GM12878 (cell line): ENCODE measurements at regions not wholly inside any gene's neighbourhood (a gene's known extent, or its start where the extent isn't known, plus 50 kb on each side); places are given as distances from the start of the nearest gene placed in this dataset.

Experiments
- ATAC-seq: fragments of 200-7000 bp; cut with Tn5 transposase; 3 replicates; pipeline ENCODE4 v1.9.1; 2020; ENCODE audit warnings: mild to moderate bottlenecking, moderate library complexity
- BruUV-seq: library from RNA; stranded (reverse); fragments of 400-500 nt; replicated peaks from 2 replicates; lab custom pipeline; 2021; lab: Mats Ljungman, UMichigan
- CTCF ChIA-PET: fragments of 300-600 bp; sonication (Branson Sonifier 250); formaldehyde crosslinking; extraction: SDS; loops from one replicate; lab custom pipeline; 2021; ENCODE audit warnings: inconsistent platforms; lab: Yijun Ruan, JAX
- POLR2A ChIA-PET: fragments of 350-600 bp; formaldehyde crosslinking; extraction: SDS; loops from one replicate; lab custom pipeline; 2021; ENCODE audit warnings: inconsistent platforms; lab: Charles Lee
- RAD21 ChIA-PET: fragments of 300-600 bp; sonication (Branson Sonifier 250); formaldehyde crosslinking; loops from one replicate; lab custom pipeline; 2023; ENCODE audit warnings: antibody characterized with exemption; ENCODE audit not compliant: unreplicated experiment; lab: Charles Lee
- SMC1A ChIA-PET: fragments of 300-600 bp; sonication (Branson Sonifier 250); formaldehyde crosslinking; loops from one replicate; lab custom pipeline; 2023; ENCODE audit not compliant: unreplicated experiment, uncharacterized antibody; lab: Charles Lee
- DNase-seq: peaks from one replicate; pipeline ENCODE4 v3.0.0-alpha.2; 2011; ENCODE audit warnings: low read depth, low spot score
- FAIRE-seq: peaks from 3 replicates; lab custom pipeline; 2011; peaks lifted over from hg19 to GRCh38; lab: Jason Lieb, UNC
- H2AFZ ChIP-seq: 2 replicates; pipeline ENCODE4 v1.6.0; 2011; ENCODE audit warnings: low read depth, low read length, control low read depth; ENCODE audit not compliant: control insufficient read depth
- H3K27ac ChIP-seq: 2 replicates; pipeline ENCODE4 v1.5.1; 2011; ENCODE audit warnings: control low read depth; ENCODE audit not compliant: control insufficient read depth, insufficient read depth
- H3K27me3 ChIP-seq, 2 experiments: replicated peaks in 1 of 2; 2 replicates each; pipeline versions ENCODE4 v1.6.0 to v1.6.1; 2011; ENCODE audit warnings: low read length in 1 of 2; ENCODE audit not compliant: control insufficient read depth in 2 of 2, insufficient read depth in 2 of 2
- H3K36me3 ChIP-seq, 2 experiments: 2 replicates each; pipeline ENCODE4 v1.5.1; 2011; ENCODE audit warnings: low read length in 1 of 2; ENCODE audit not compliant: control insufficient read depth in 2 of 2, insufficient read depth in 2 of 2
- H3K4me1 ChIP-seq: 2 replicates; pipeline ENCODE4 v1.6.1; 2011; ENCODE audit warnings: mild to moderate bottlenecking, low read length, moderate library complexity, mixed read lengths; ENCODE audit not compliant: control insufficient read depth, insufficient read depth
- H3K4me2 ChIP-seq: 2 replicates; pipeline ENCODE4 v1.6.0; 2011; ENCODE audit warnings: control low read depth; ENCODE audit not compliant: control insufficient read depth, insufficient read depth
- H3K4me3 ChIP-seq: fragments of 200-600 bp; sonication (generic); 2 replicates; pipeline ENCODE4 v1.5.1; 2016
- H3K79me2 ChIP-seq: 2 replicates; pipeline ENCODE4 v1.6.0; 2011; ENCODE audit warnings: low read length; ENCODE audit not compliant: control insufficient read depth, insufficient read depth
- H3K9ac ChIP-seq: 2 replicates; pipeline ENCODE4 v1.8.0; 2011; ENCODE audit warnings: low read length, control low read depth, mixed read lengths; ENCODE audit not compliant: control insufficient read depth, insufficient read depth
- H3K9me3 ChIP-seq: replicated peaks from 3 replicates; pipeline ENCODE4 v1.5.1; 2011; ENCODE audit warnings: mild to moderate bottlenecking, low read length; ENCODE audit not compliant: control insufficient read depth, insufficient read depth
- H4K20me1 ChIP-seq: 2 replicates; pipeline ENCODE4 v1.6.0; 2011; ENCODE audit not compliant: control insufficient read depth, insufficient read depth
- BHLHE40 ChIP-seq, 2 experiments: fragments of 450-650 bp in 1 of 2; IDR thresholded peaks; 2 replicates each; pipeline ENCODE4 v1.6.1; 2011 to 2017; ENCODE audit warnings: low read depth in 2 of 2, borderline replicate concordance in 1 of 2, improper control_type of control experiment in 1 of 2, low read length in 1 of 2, mild to moderate bottlenecking in 1 of 2
- EZH2 ChIP-seq: IDR thresholded peaks from 2 replicates; pipeline ENCODE4 v1.6.1; 2012; ENCODE audit warnings: low read depth, mild to moderate bottlenecking, control low read depth, inconsistent platforms, low read length, borderline replicate concordance; ENCODE audit not compliant: control insufficient read depth
- KLF5 ChIP-seq: fragments of 450-650 bp; IDR thresholded peaks from 2 replicates; pipeline ENCODE4 v1.6.1; 2014; ENCODE audit warnings: mild to moderate bottlenecking; ENCODE audit not compliant: partially characterized antibody
- PAX5 ChIP-seq: IDR thresholded peaks from 2 replicates; pipeline ENCODE4 v1.6.1; 2011; ENCODE audit warnings: low read depth, low read length, borderline replicate concordance
- RCOR1 ChIP-seq: conservative IDR thresholded peaks from 2 replicates; pipeline ENCODE4 v1.6.1; 2012; ENCODE audit warnings: low read depth, low read length, improper control_type of control experiment
- ZNF24 ChIP-seq: fragments of 450-650 bp; IDR thresholded peaks from 2 replicates; pipeline ENCODE4 v1.6.1; 2017; ENCODE audit warnings: antibody characterized with exemption, mild to moderate bottlenecking
- WGBS: methylation state at CpG from one replicate; pipeline ENCODE4 v1.1.6; 2016; ENCODE audit warnings: low lambda C conversion rate; ENCODE audit not compliant: insufficient replicate concordance, insufficient coverage; ENCODE audit errors: missing lambda C conversion rate; 5-methylcytosine and 5-hydroxymethylcytosine counted together
- in situ Hi-C: fragments of 300-500 bp; cut with MboI; formaldehyde crosslinking; loops from 9 replicates; pipeline ENCODE4 v1.14.3; 2018; ENCODE audit warnings: mixed read lengths
- intact Hi-C: fragments of 100-400 bp; cut with micrococcal nuclease; formaldehyde crosslinking; loops from one replicate; pipeline ENCODE4 v1.14.2; 2022; ENCODE audit not compliant: unreplicated experiment
- TF ChIP-seq, protein P1 (sequence below): IDR thresholded peaks from 2 replicates; pipeline ENCODE4 v1.6.1; 2012; ENCODE audit warnings: improper control_type of control experiment, low read depth, low read length; ENCODE audit not compliant: insufficient replicate concordance
- TF ChIP-seq, protein P2 (sequence below), 3 experiments: IDR thresholded peaks in 2 of 3; conservative IDR thresholded peaks in 1 of 3; 2 replicates each; pipeline ENCODE4 v1.5.1; 2011; ENCODE audit warnings: low read depth in 3 of 3, low read length in 3 of 3, mild to moderate bottlenecking in 3 of 3, control low read depth in 2 of 3, moderate library complexity in 2 of 3, inconsistent platforms in 1 of 3, mixed read lengths in 1 of 3; ENCODE audit not compliant: control insufficient read depth in 2 of 3, insufficient read depth in 1 of 3; ENCODE audit errors: extremely low read depth in 1 of 3
- TF ChIP-seq, protein P3 (sequence below): fragments of 450-650 bp; IDR thresholded peaks from 2 replicates; pipeline ENCODE4 v1.6.1; 2018; ENCODE audit warnings: borderline replicate concordance, mild to moderate bottlenecking; ENCODE audit not compliant: partially characterized antibody
- TF ChIP-seq, protein P4 (sequence below): IDR thresholded peaks from 2 replicates; pipeline ENCODE4 v1.6.1; 2012; ENCODE audit warnings: low read depth, low read length, improper control_type of control experiment

DNA sequence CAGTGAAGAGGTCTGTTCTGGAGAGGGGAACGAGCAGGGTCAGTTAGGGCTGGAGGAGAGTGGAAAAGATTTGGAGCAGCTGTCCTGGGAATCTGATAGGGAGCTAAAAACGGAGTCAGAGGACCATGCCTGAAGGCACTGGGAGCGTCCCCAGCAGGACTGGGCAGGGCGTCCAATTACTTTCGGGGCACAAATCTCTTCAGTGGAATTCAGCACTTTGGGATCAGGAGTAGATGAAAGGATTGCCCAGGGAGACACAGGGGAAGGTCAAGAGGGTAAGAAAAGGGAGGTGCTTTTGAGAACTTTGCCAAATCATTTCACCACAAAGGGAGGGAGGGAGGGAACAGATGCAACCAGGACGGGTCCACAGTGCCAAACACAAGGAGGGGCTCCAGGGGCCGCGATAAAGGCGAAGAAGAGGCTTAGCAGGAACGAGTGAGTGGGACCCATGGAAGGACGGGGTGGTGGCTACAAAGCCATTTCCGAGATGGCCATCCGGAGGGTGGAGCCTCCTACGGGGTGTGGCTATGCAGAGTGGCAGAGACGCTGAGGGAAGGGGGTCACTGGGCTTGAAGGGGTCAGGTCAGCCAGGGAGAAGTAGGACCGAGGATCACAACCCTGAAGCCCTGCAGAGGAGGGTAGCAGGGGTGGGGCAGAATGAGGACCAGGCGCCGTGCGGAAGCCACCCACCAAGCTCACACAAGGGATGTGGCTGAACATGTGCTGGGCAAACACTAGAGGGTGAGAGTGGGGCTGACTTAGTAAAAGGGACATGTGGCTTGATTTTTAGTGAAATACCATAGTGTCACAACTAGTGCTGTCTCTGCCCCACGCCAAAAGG, 180.0 kb upstream of the RREB1 start:
- no peak overlapping the region for H3K27ac ChIP-seq
- H3K36me3 ChIP-seq: no peaks in the 10 kb centered on the region
- H3K4me3 ChIP-seq: no peak overlapping the region
- RAD21 ChIA-PET: interaction anchor here (1.3 kb wide), 1 partner anchor 311 kb away, joined by 3 read pairs; no protein-coding TSS in a partner anchor
- no peaks in the 10 kb centered on the region for H3K27me3 ChIP-seq
- no peaks in the 10 kb centered on the region for H4K20me1 ChIP-seq
- SMC1A ChIA-PET: interaction anchor here (0.6 to 1.0 kb wide), 2 partner anchors 139 to 527 kb away, joined by 3 read pairs; no protein-coding TSS in a partner anchor
- CTCF ChIA-PET: interaction anchor here (1.5 kb wide), 1 partner anchor 22 kb away, joined by 3 read pairs; no protein-coding TSS in a partner anchor
- FAIRE-seq (no peak), ATAC-seq (peak; percentile 35; the same call in 2 of the 3 replicates), DNase-seq (no peak)
- H3K9me3 ChIP-seq: no peaks in the 10 kb centered on the region
- H3K4me1 ChIP-seq: peaks cover 9% of the 10 kb centered on the region
- in situ Hi-C loops (no loop called here), intact Hi-C loops (no loop called here)
- H3K9ac ChIP-seq: no peak overlapping the region
- H2AFZ ChIP-seq: no peak overlapping the region
- no peak overlapping the region for H3K4me2 ChIP-seq
- BruUV-seq: no TSS peak
- no peaks in the 10 kb centered on the region for H3K79me2 ChIP-seq
- POLR2A ChIA-PET: no interaction called here
- WGBS: 56% methylated on average over 20 of the region's 20 CpGs
- TF ChIP-seq ZNF24 (no peak), EZH2 (no peak), RCOR1 (no peak), PAX5 (no peak), KLF5 (no peak), BHLHE40 (IDR thresholded peaks at IDR 0.05; ENCODE audit: borderline replicate concordance in 1 of 2, low read depth in 2 of 2, low read length in 1 of 2) (no peak)
- TF ChIP-seq, protein P1, sequence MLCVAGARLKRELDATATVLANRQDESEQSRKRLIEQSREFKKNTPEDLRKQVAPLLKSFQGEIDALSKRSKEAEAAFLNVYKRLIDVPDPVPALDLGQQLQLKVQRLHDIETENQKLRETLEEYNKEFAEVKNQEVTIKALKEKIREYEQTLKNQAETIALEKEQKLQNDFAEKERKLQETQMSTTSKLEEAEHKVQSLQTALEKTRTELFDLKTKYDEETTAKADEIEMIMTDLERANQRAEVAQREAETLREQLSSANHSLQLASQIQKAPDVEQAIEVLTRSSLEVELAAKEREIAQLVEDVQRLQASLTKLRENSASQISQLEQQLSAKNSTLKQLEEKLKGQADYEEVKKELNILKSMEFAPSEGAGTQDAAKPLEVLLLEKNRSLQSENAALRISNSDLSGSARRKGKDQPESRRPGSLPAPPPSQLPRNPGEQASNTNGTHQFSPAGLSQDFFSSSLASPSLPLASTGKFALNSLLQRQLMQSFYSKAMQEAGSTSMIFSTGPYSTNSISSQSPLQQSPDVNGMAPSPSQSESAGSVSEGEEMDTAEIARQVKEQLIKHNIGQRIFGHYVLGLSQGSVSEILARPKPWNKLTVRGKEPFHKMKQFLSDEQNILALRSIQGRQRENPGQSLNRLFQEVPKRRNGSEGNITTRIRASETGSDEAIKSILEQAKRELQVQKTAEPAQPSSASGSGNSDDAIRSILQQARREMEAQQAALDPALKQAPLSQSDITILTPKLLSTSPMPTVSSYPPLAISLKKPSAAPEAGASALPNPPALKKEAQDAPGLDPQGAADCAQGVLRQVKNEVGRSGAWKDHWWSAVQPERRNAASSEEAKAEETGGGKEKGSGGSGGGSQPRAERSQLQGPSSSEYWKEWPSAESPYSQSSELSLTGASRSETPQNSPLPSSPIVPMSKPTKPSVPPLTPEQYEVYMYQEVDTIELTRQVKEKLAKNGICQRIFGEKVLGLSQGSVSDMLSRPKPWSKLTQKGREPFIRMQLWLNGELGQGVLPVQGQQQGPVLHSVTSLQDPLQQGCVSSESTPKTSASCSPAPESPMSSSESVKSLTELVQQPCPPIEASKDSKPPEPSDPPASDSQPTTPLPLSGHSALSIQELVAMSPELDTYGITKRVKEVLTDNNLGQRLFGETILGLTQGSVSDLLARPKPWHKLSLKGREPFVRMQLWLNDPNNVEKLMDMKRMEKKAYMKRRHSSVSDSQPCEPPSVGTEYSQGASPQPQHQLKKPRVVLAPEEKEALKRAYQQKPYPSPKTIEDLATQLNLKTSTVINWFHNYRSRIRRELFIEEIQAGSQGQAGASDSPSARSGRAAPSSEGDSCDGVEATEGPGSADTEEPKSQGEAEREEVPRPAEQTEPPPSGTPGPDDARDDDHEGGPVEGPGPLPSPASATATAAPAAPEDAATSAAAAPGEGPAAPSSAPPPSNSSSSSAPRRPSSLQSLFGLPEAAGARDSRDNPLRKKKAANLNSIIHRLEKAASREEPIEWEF: no peak
- TF ChIP-seq, protein P2, sequence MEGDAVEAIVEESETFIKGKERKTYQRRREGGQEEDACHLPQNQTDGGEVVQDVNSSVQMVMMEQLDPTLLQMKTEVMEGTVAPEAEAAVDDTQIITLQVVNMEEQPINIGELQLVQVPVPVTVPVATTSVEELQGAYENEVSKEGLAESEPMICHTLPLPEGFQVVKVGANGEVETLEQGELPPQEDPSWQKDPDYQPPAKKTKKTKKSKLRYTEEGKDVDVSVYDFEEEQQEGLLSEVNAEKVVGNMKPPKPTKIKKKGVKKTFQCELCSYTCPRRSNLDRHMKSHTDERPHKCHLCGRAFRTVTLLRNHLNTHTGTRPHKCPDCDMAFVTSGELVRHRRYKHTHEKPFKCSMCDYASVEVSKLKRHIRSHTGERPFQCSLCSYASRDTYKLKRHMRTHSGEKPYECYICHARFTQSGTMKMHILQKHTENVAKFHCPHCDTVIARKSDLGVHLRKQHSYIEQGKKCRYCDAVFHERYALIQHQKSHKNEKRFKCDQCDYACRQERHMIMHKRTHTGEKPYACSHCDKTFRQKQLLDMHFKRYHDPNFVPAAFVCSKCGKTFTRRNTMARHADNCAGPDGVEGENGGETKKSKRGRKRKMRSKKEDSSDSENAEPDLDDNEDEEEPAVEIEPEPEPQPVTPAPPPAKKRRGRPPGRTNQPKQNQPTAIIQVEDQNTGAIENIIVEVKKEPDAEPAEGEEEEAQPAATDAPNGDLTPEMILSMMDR (IDR thresholded peaks at IDR 0.05 in 2 of 3, conservative IDR thresholded peaks at IDR 0.05 in 1 of 3; ENCODE audit: control insufficient read depth in 2 of 3, extremely low read depth in 1 of 3, insufficient read depth in 1 of 3, low read depth in 3 of 3, low read length in 3 of 3): 0 out of 6 replicates have a peak, but pooled peaks of 1 of the 3 experiments have one; percentile 5
- TF ChIP-seq, protein P3, sequence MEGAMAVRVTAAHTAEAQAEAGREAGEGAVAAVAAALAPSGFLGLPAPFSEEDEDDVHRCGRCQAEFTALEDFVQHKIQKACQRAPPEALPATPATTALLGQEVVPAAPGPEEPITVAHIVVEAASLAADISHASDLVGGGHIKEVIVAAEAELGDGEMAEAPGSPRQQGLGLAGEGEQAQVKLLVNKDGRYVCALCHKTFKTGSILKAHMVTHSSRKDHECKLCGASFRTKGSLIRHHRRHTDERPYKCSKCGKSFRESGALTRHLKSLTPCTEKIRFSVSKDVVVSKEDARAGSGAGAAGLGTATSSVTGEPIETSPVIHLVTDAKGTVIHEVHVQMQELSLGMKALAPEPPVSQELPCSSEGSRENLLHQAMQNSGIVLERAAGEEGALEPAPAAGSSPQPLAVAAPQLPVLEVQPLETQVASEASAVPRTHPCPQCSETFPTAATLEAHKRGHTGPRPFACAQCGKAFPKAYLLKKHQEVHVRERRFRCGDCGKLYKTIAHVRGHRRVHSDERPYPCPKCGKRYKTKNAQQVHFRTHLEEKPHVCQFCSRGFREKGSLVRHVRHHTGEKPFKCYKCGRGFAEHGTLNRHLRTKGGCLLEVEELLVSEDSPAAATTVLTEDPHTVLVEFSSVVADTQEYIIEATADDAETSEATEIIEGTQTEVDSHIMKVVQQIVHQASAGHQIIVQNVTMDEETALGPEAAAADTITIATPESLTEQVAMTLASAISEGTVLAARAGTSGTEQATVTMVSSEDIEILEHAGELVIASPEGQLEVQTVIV: no peak
- TF ChIP-seq, protein P4, sequence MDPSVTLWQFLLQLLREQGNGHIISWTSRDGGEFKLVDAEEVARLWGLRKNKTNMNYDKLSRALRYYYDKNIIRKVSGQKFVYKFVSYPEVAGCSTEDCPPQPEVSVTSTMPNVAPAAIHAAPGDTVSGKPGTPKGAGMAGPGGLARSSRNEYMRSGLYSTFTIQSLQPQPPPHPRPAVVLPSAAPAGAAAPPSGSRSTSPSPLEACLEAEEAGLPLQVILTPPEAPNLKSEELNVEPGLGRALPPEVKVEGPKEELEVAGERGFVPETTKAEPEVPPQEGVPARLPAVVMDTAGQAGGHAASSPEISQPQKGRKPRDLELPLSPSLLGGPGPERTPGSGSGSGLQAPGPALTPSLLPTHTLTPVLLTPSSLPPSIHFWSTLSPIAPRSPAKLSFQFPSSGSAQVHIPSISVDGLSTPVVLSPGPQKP: no peak
